SH-SY5Y (cell line): ENCODE measurements at regions not wholly inside any gene's neighbourhood (a gene's known extent, or its start where the extent isn't known, plus 50 kb on each side); places are given as distances from the start of the nearest gene placed in this dataset.

ENCODE experiments used
- GATA2 ChIP-seq: IDR thresholded peaks from 2 replicates; pipeline ENCODE4 v1.6.1; 2011; ENCODE audit warnings: mild to moderate bottlenecking, low read depth, low read length
- GATA3 ChIP-seq: IDR thresholded peaks from 2 replicates; pipeline ENCODE4 v1.6.1; 2011; ENCODE audit warnings: low read depth, mild to moderate bottlenecking, low read length, moderate library complexity

DNA sequence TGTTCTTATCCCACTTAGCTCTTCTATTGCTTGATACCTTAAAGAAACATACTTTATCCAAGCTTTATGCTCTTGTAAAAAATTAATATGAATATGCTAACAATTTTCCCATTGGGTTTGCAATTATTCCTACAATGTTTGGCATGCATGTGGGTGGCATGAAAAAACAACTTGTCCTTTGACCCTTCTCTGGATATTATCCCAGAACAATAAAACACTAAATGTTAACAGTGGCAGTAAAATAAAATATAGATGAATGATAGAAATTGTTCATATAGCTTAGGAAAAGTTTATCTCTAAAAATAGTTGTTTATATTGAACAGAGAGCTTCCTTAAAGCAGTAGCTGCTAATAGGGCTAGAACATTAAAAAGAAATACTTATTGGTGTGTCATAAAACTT, 860.5 kb upstream of the LRRC4C start:
- TF ChIP-seq GATA2 (no peak), GATA3 (no peak)
